GM19240 (cell line): ENCODE measurements at regions not wholly inside any gene's neighbourhood (a gene's known extent, or its start where the extent isn't known, plus 50 kb on each side); places are given as distances from the start of the nearest gene placed in this dataset.

Source experiments
- DNase-seq: peaks from one replicate; pipeline ENCODE4 v3.0.0; 2011; ENCODE audit warnings: low spot score; ENCODE audit not compliant: insufficient read length

GRCh38 chr10:78777867-78778266, 290.9 kb upstream of the ZMIZ1 start:
- no peak for DNase-seq

GRCh38 chr10:78778444-78779338, 290.1 kb upstream of the ZMIZ1 start:
- DNase-seq = no peak

GRCh38 chr10:78779339-78779955, 289.3 kb upstream of the ZMIZ1 start:
- no peak for DNase-seq

DNA sequence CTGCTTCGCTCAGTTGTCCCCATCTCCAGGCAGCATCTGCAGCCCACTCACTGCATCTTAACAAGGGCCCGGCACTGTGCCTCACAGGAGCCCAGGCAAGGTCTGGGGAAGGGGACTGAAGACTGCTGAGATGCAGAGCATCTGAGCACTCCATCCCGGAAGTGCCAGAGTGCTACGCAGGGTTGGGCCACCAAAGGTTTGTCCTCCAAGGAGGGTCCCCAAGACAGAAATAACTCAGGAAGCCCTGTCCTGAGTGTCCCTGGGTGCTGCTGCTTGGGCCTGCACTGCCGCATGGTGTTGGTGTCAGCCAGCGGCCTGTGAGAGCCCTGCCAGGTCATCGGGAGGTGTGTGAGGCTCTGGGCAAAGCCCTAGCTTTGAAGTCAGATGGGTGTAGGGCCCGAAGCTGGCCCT, 288.2 kb upstream of the ZMIZ1 start:
- no peak for DNase-seq

DNA sequence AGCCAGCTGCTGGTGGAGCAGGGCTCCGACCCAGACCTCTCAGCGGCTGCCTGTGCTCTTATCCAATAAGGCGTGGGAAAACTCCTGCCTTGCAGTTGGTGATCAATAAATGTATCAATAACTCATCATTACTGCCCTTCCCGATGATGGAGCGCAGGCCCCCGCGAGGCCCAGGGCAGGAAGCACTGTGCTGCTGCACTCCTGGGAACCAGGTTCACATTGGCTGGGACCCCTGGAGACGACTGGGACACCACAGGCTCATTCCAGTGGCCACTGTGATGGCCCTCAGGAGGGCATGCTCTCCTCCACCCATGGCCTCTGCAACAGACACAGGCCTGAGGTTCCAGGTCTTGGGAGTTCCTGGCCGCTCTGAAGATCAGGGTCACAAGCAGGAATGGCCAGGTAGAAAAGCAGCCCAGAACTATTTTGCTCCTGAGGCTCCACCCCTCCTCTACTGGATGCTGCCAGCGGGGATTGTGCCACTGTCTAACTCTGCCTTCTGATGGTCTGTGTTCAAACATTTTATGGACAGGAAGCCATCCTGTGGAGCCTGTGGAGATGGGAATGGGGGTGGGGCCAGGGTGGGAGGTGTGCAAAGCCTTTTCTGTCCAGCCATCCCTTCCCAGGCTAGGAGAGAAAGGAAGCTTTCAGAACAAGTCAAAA, 287.4 kb upstream of the ZMIZ1 start:
- DNase-seq = no peak

GRCh38 chr10:78781991-78782390, 286.8 kb upstream of the ZMIZ1 start:
- DNase-seq = no peak

GRCh38 chr10:78782441-78782840, 286.3 kb upstream of the ZMIZ1 start:
- DNase-seq = no peak

DNA sequence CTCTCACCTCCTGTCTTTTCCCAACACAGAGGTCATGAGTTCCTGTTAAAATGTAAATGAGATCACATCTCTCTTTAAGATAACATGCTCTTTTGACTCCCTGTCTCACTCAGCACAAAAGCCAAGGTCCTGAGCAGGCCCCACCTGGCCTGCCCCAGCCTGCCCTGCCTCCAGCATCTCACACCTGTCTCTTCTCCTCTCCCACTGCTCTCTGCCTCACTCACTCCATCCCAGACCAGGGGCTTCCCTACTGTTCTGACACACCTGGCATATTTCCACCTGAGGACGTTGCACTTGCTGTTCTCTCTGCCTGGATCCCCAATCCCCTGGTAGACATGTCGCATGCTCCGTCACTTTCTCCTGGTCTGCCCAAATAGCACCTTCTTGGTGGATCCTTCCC, 285.0 kb upstream of the ZMIZ1 start:
- no peak for DNase-seq

DNA sequence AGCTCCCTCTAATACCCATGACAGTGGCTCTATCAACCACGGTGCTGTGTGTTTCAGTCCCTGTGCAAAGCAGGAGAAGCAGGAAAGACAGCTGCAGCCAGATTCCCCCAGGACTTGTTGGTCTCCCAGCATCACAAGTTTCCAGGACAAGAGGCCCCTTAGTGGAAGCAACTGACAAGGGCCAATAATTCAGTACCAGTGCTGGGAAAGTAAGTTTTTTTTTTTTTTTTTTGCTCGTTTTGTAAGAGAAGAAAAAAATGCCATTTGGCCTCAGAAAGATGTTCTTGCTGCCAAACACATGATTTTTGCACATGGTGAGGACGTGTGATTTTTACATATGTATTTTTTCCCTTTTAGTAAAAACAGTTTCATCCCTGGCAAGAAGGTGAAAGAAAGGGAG, 284.2 kb upstream of the ZMIZ1 start:
- no peak for DNase-seq

- DNase-seq = no peak
These were observed 283.7 kb upstream of the ZMIZ1 start for GRCh38 chr10:78785066-78785465.

DNA sequence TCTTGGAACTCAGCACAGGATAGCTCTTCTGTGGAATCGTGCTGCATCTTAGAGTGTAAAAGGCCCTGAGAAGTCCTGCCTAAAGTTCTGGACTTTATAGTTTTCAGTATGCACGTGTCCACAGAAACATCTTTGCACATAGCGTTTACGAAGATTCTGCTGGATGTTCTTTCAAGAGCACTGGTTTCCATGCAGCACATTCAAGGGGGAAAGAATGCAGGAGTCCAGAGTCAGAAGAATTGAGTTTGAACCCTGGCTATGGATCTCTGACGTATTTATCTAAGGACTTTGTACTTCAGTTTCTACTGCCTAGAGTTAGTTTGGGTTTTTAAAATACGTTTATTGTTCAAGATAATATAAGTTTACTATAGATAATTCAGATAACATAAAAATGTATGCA, 282.8 kb upstream of the ZMIZ1 start:
- no peak for DNase-seq

GRCh38 chr10:78787125-78787524, 281.6 kb upstream of the ZMIZ1 start:
- no peak for DNase-seq

GRCh38 chr10:78794736-78795455, 273.9 kb upstream of the ZMIZ1 start:
- no peak for DNase-seq

GRCh38 chr10:78798976-78799730, 269.6 kb upstream of the ZMIZ1 start:
- DNase-seq = no peak

- no peak for DNase-seq
These were observed 268.8 kb upstream of the ZMIZ1 start for GRCh38 chr10:78800006-78800405.

- DNase-seq = no peak
These were observed 268.0 kb upstream of the ZMIZ1 start for GRCh38 chr10:78800535-78801320.

GRCh38 chr10:78802431-78802830, 266.3 kb upstream of the ZMIZ1 start:
- DNase-seq = no peak

DNA sequence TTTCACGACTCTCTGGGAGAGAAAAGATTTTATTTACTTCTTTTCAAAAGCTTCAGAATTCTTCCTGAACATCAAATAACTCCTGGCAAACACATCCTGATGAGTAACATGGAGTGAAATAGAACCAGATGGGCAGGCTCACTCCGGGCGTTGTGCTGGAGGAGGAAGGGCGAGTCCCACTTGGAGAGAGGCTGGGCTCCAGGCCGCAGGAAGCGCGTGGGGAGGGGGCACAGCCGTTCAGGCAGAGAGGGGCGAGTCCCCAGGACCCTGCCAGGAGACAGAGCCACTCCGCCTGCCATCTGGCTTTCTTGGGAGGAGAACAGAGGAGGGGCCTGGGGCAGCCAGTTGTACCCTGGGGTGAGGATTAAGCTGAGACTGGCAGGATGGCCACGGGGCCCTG, 265.9 kb upstream of the ZMIZ1 start:
- no peak for DNase-seq

DNA sequence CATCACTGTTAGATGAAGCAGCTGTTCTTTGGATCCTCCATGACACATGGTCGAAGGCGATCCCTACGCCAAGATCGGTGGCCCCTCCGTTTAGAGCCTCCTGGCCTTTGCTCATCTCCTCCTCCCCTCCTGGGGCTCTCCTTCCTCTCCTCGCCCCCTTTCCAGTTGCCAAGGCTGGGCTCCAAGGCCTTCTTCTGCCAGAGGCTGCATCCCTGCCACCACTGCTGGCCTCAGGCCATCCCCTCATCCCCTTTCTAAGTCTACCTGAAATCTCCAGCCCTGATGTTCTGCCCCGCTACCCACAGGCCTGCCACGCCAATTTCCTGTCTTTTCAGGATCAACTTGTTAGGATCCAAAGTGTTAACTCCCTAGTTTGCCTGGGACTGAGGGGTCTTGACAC, 265.1 kb upstream of the ZMIZ1 start:
- DNase-seq = no peak

DNA sequence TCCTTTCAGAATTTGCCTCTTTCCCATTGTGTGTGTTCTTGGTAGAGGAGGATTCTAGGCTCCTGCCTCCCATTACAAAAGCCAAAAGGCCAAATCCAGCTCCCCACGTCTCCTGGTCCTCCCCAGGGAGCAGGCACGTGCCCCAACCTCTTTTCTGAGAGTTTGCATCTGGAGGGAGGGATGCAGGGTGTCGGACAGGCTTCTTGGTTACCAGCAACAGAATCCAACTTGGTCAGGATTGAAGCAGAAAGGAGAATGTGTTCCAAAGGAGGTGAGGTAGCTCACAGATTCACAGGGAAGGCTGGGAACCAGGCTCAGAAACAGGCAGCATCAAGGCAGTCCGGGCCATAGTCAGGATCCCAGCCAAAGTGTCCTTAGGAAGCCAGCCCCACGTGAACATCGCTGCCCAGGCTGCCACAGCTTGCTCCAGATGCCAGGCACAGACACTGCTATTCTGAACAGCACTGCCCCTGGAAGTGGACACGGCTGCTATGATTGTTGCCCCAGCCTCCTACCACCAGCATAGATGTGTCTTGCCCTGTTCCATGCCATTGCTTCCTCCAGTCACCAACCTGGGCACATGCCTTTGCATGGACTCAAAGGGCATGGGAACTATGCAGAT, 264.2 kb upstream of the ZMIZ1 start:
- no peak for DNase-seq
